GM23248 (cell line): ENCODE measurements at regions not wholly inside any gene's neighbourhood (a gene's known extent, or its start where the extent isn't known, plus 50 kb on each side); places are given as distances from the start of the nearest gene placed in this dataset.

Source experiments
- EZH2 ChIP-seq: fragments of 200-600 bp; sonication (generic); IDR thresholded peaks from 2 replicates; pipeline ENCODE4 v1.6.1; 2018; ENCODE audit warnings: antibody characterized with exemption, mild to moderate bottlenecking; ENCODE audit not compliant: insufficient read depth, poor library complexity, severe bottlenecking
- EZH2phosphoT487 ChIP-seq: fragments of 200-600 bp; sonication (generic); IDR thresholded peaks from 2 replicates; pipeline ENCODE4 v1.6.1; 2018; ENCODE audit warnings: antibody characterized with exemption, moderate library complexity, mild to moderate bottlenecking, low read depth; ENCODE audit not compliant: insufficient read depth

DNA sequence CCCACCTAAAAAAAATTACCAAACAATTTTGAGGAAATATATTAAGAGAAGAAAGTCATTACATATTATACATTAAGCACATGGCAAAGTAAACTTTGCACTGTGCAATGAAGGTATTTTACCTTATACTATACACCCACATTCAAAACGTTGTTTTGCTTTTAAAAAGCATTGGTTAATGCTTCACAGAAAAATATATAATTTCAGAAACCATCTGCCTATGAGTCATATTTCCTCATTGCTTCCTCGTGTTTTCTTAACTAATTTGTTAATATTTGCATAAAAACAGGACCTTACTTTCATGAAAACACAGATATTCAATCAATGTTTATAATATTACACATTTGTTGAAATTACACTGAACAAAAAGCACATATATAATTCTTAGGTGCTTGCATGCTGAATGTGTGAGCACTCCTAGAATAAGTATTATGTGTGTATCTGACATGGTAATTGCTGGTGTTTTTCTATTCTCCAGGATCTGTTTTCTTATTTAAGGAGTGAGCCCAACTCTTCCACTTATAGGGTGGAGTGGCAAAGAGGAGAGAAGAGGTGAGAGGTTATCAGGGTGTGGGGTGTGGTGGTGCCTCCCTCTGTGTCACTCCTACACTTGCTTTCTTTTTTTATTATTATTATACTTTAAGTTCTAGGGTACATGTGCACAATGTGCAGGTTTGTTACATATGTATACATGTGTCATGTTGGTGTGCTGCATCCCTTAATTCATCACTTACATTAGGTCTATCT is 95.1 kb upstream of the IQCM start:
- TF ChIP-seq EZH2 = no peak
- TF ChIP-seq EZH2phosphoT487 = no peak
